CD4-positive, alpha-beta T cell (primary cell): ENCODE measurements at regions not wholly inside any gene's neighbourhood (a gene's known extent, or its start where the extent isn't known, plus 50 kb on each side); places are given as distances from the start of the nearest gene placed in this dataset.

Experiments used
- ATAC-seq: fragments of 200-7000 bp; cut with Tn5 transposase; one replicate; pipeline ENCODE4 v1.10.0; 2022; ENCODE audit warnings: mild to moderate bottlenecking; ENCODE audit not compliant: poor library complexity
- CTCF ChIA-PET: fragments of 350-600 bp; sonication (Branson Sonifier 250); formaldehyde crosslinking; loops from one replicate; lab custom pipeline; 2021; ENCODE audit warnings: antibody characterized with exemption, inconsistent platforms; lab: Charles Lee
- POLR2A ChIA-PET: fragments of 350-600 bp; sonication (Branson Sonifier 250); formaldehyde crosslinking; loops from one replicate; lab custom pipeline; 2021; ENCODE audit warnings: antibody characterized with exemption, inconsistent platforms; lab: Charles Lee
- DNase-seq, 14 experiments: peaks; one replicate each; pipeline ENCODE4 v3.0.0-alpha.2; 2013 to 2020; ENCODE audit warnings: mixed read lengths in 2 of 14
- H3K27ac ChIP-seq, 2 donors: one replicate each; pipeline versions ENCODE4 v1.5.1 to v1.7.0; 2013; ENCODE audit warnings: low read length in 2 of 2, low read depth in 1 of 2, mild to moderate bottlenecking in 1 of 2
- H3K27me3 ChIP-seq, 2 experiments: 1 replicate in 1 of 2; 2 replicates in 1 of 2; pipeline versions ENCODE4 v1.6.1 to v1.7.0; 2013; ENCODE audit warnings: low read length in 2 of 2, control low read depth in 1 of 2, mild to moderate bottlenecking in 1 of 2, moderate library complexity in 1 of 2; ENCODE audit not compliant: insufficient read depth in 2 of 2, control insufficient read depth in 1 of 2
- H3K36me3 ChIP-seq: one replicate; pipeline ENCODE4 v1.6.1; 2013; ENCODE audit warnings: low read length, control low read depth; ENCODE audit not compliant: insufficient read depth
- H3K4me1 ChIP-seq: one replicate; pipeline ENCODE4 v1.6.1; 2013; ENCODE audit warnings: low read length, control low read depth; ENCODE audit not compliant: insufficient read depth
- H3K4me3 ChIP-seq: one replicate; pipeline ENCODE4 v1.5.1; 2013; ENCODE audit warnings: mild to moderate bottlenecking, low read length, moderate library complexity
- H3K9me3 ChIP-seq, 2 experiments: 1 replicate in 1 of 2; 2 replicates in 1 of 2; pipeline versions ENCODE4 v1.6.1 to v1.7.0; 2013; ENCODE audit warnings: low read length in 2 of 2, mild to moderate bottlenecking in 2 of 2, control low read depth in 1 of 2, moderate library complexity in 1 of 2; ENCODE audit not compliant: control insufficient read depth in 1 of 2, insufficient read depth in 1 of 2
- H3K27ac Mint-ChIP-seq: one replicate; pipeline ENCODE4 v1.8.0; 2020; ENCODE audit warnings: mixed read lengths
- H3K27me3 Mint-ChIP-seq: one replicate; pipeline ENCODE4 v1.8.0; 2021; ENCODE audit warnings: mixed read lengths
- H3K36me3 Mint-ChIP-seq: one replicate; pipeline ENCODE4 v1.8.0; 2021; ENCODE audit warnings: low read depth, mixed read lengths
- H3K4me1 Mint-ChIP-seq: one replicate; pipeline ENCODE4 v1.8.0; 2021; ENCODE audit warnings: low read depth, mixed read lengths
- H3K4me3 Mint-ChIP-seq: one replicate; pipeline ENCODE4 v1.8.0; 2020; ENCODE audit warnings: mild to moderate bottlenecking, mixed read lengths
- H3K9me3 Mint-ChIP-seq: one replicate; pipeline ENCODE4 v1.8.0; 2020; ENCODE audit warnings: mixed read lengths
- CTCF ChIP-seq: fragments of 200-600 bp; IDR thresholded peaks from one replicate; pipeline ENCODE4 v1.8.0; 2022; ENCODE audit warnings: antibody characterized with exemption, mild to moderate bottlenecking
- intact Hi-C, 2 experiments: fragments of 100-400 bp; cut with DNase I in 1 of 2; cut with micrococcal nuclease in 1 of 2; formaldehyde crosslinking; loops; one replicate each; pipeline versions ENCODE4 v1.15.1 to v1.9.0; 2023 to 2025; cut with DNase I, micrococcal nuclease

- H3K4me3 Mint-ChIP-seq: no peak overlapping the region
- H3K36me3 ChIP-seq: no peaks in the 10 kb centered on the region
Measured at GRCh38 chr5:105836268-105836667, 1834.5 kb downstream of the EFNA5 start.

GRCh38 chr5:105828821-105829220 lies 1841.9 kb downstream of the EFNA5 start:
- Histone ChIP-seq H3K4me3 (no peak overlapping the region), H3K9me3 (no peaks in the 10 kb centered on the region), H3K36me3 (no peaks in the 10 kb centered on the region), H3K4me1 (no peaks in the 10 kb centered on the region), H3K27ac (no peak overlapping the region), H3K27me3 (no peaks in the 10 kb centered on the region)
- no peak overlapping the region for H3K27ac Mint-ChIP-seq
- no peak for ATAC-seq
- no peak for TF ChIP-seq CTCF
- no peaks in the 10 kb centered on the region for H3K27me3 Mint-ChIP-seq
- no peaks in the 10 kb centered on the region for H3K4me1 Mint-ChIP-seq
- no peak overlapping the region for H3K4me3 Mint-ChIP-seq
- no peak for DNase-seq
- intact Hi-C loops: no loop called here
- POLR2A ChIA-PET: no interaction called here
- H3K9me3 Mint-ChIP-seq: peaks cover 9% of the 10 kb centered on the region
- H3K36me3 Mint-ChIP-seq: no peaks in the 10 kb centered on the region
- CTCF ChIA-PET: no interaction called here

More at GRCh38 chr5:105836268-105836667, 1834.5 kb downstream of the EFNA5 start:
- H3K27ac ChIP-seq: no peak overlapping the region
- H3K4me3 ChIP-seq: no peak overlapping the region
- no peak for ATAC-seq
- no peak for DNase-seq
- peaks cover 0 to 6% of the 10 kb centered on the region in 2 experiments for H3K9me3 ChIP-seq
- Mint-ChIP-seq H3K4me1 (no peaks in the 10 kb centered on the region), H3K36me3 (no peaks in the 10 kb centered on the region), H3K27me3 (no peaks in the 10 kb centered on the region), H3K27ac (no peak overlapping the region), H3K9me3 (peaks cover 11% of the 10 kb centered on the region)
- POLR2A ChIA-PET: no interaction called here
- H3K4me1 ChIP-seq: no peaks in the 10 kb centered on the region
- CTCF ChIA-PET: no interaction called here
- TF ChIP-seq CTCF: no peak
- H3K27me3 ChIP-seq: no peaks in the 10 kb centered on the region
- intact Hi-C loops: no loop called here

- no peak for TF ChIP-seq CTCF
- no peaks in the 10 kb centered on the region for H3K27me3 Mint-ChIP-seq
- no peak overlapping the region for H3K4me3 Mint-ChIP-seq
- Histone ChIP-seq H3K4me3 (no peak overlapping the region), H3K27ac (no peak overlapping the region), H3K27me3 (no peaks in the 10 kb centered on the region), H3K4me1 (no peaks in the 10 kb centered on the region), H3K36me3 (no peaks in the 10 kb centered on the region), H3K9me3 (peaks cover 0 to 4% of the 10 kb centered on the region in 2 experiments)
- ATAC-seq: no peak
- CTCF ChIA-PET: no interaction called here
- H3K9me3 Mint-ChIP-seq: peaks cover 8% of the 10 kb centered on the region
- DNase-seq: no peak
- no peak overlapping the region for H3K27ac Mint-ChIP-seq
- no peaks in the 10 kb centered on the region for H3K4me1 Mint-ChIP-seq
- no peaks in the 10 kb centered on the region for H3K36me3 Mint-ChIP-seq
- intact Hi-C loops: no loop called here
- POLR2A ChIA-PET: no interaction called here
Measured at GRCh38 chr5:105821800-105822199, 1848.9 kb downstream of the EFNA5 start.
